H9 (cell line): ENCODE measurements at regions not wholly inside any gene's neighbourhood (a gene's known extent, or its start where the extent isn't known, plus 50 kb on each side); places are given as distances from the start of the nearest gene placed in this dataset.

Experiments used
- DNase-seq: peaks from one replicate; pipeline ENCODE4 v3.0.0-alpha.2; 2017
- H2AFZ ChIP-seq: one replicate; pipeline ENCODE4 v1.6.1; 2013; ENCODE audit warnings: mild to moderate bottlenecking, low read length, control low read depth, moderate library complexity
- H2AK5ac ChIP-seq: 2 replicates; pipeline ENCODE4 v1.6.1; 2013; ENCODE audit warnings: low read length, control low read depth, mixed read lengths; ENCODE audit not compliant: insufficient read length
- H2BK120ac ChIP-seq: one replicate; pipeline ENCODE4 v1.6.1; 2013; ENCODE audit warnings: low read depth, mild to moderate bottlenecking, low read length, control low read depth, inconsistent platforms; ENCODE audit not compliant: poor library complexity, severe bottlenecking
- H2BK12ac ChIP-seq: 2 replicates; pipeline ENCODE4 v1.6.1; 2013; ENCODE audit warnings: low read length, control low read depth, mixed read lengths, low read depth; ENCODE audit not compliant: insufficient read length
- H2BK15ac ChIP-seq: 2 replicates; pipeline ENCODE4 v1.6.1; 2013; ENCODE audit warnings: low read depth, low read length, control low read depth
- H2BK20ac ChIP-seq: one replicate; pipeline ENCODE4 v1.6.1; 2013; ENCODE audit warnings: low read depth, mild to moderate bottlenecking, low read length, control low read depth, inconsistent platforms; ENCODE audit not compliant: poor library complexity, severe bottlenecking
- H2BK5ac ChIP-seq: 2 replicates; pipeline ENCODE4 v1.6.1; 2013; ENCODE audit warnings: low read length, control low read depth, mixed read lengths; ENCODE audit not compliant: insufficient read length
- H3K14ac ChIP-seq: 2 replicates; pipeline ENCODE4 v1.6.1; 2013; ENCODE audit warnings: low read length, control low read depth; ENCODE audit not compliant: insufficient read depth
- H3K18ac ChIP-seq: 2 replicates; pipeline ENCODE4 v1.6.1; 2013; ENCODE audit warnings: low read depth, mild to moderate bottlenecking, mixed read lengths, low read length, control low read depth; ENCODE audit not compliant: insufficient read length
- H3K23ac ChIP-seq: 2 replicates; pipeline ENCODE4 v1.6.1; 2013; ENCODE audit warnings: low read length, control low read depth, mixed read lengths, low read depth; ENCODE audit not compliant: insufficient read length
- H3K23me2 ChIP-seq: 2 replicates; pipeline ENCODE4 v1.6.1; 2013; ENCODE audit warnings: low read depth, mild to moderate bottlenecking, mixed read lengths, low read length, control low read depth; ENCODE audit not compliant: insufficient read length, poor library complexity, severe bottlenecking
- H3K27ac ChIP-seq: 2 replicates; pipeline ENCODE4 v1.5.1; 2013; ENCODE audit warnings: low read length, control low read depth, mixed read lengths, low read depth; ENCODE audit not compliant: insufficient read length
- H3K27me3 ChIP-seq: 2 replicates; pipeline ENCODE4 v1.6.1; 2013; ENCODE audit warnings: low read length, control low read depth, inconsistent platforms; ENCODE audit not compliant: insufficient read depth
- H3K4ac ChIP-seq: 2 replicates; pipeline ENCODE4 v1.6.1; 2013; ENCODE audit warnings: low read depth, mild to moderate bottlenecking, control low read depth, inconsistent platforms, low read length, moderate library complexity
- H3K4me1 ChIP-seq: 2 replicates; pipeline ENCODE4 v1.6.1; 2013; ENCODE audit warnings: low read length, control low read depth, inconsistent platforms; ENCODE audit not compliant: insufficient read depth
- H3K4me2 ChIP-seq: 2 replicates; pipeline ENCODE4 v1.6.1; 2013; ENCODE audit warnings: low read length, control low read depth, mixed read lengths; ENCODE audit not compliant: insufficient read length, insufficient read depth
- H3K56ac ChIP-seq: 2 replicates; pipeline ENCODE4 v1.6.1; 2013; ENCODE audit warnings: low read depth, mild to moderate bottlenecking, mixed read lengths, low read length, control low read depth; ENCODE audit not compliant: insufficient read length
- H3K79me1 ChIP-seq: 2 replicates; pipeline ENCODE4 v1.6.1; 2013; ENCODE audit warnings: low read depth, mild to moderate bottlenecking, moderate library complexity, low read length, control low read depth, inconsistent platforms; ENCODE audit not compliant: insufficient read depth, poor library complexity, severe bottlenecking
- H3K79me2 ChIP-seq: 2 replicates; pipeline ENCODE4 v1.6.1; 2013; ENCODE audit warnings: low read length, control low read depth, inconsistent platforms; ENCODE audit not compliant: insufficient read depth
- H3K9ac ChIP-seq: 2 replicates; pipeline ENCODE4 v1.6.1; 2013; ENCODE audit warnings: low read length, control low read depth, mixed read lengths; ENCODE audit not compliant: insufficient read length; ENCODE audit errors: extremely low read depth
- H3K9me3 ChIP-seq: one replicate; pipeline ENCODE4 v1.6.1; 2013; ENCODE audit warnings: low read depth, low read length, inconsistent platforms; ENCODE audit not compliant: control insufficient read depth
- H3T11ph ChIP-seq: one replicate; pipeline ENCODE4 v1.6.1; 2013; ENCODE audit warnings: mild to moderate bottlenecking, low read length, control low read depth, inconsistent platforms
- H4K20me1 ChIP-seq: one replicate; pipeline ENCODE4 v1.6.1; 2013; ENCODE audit not compliant: control insufficient read depth, insufficient read length, insufficient read depth
- H4K5ac ChIP-seq: 2 replicates; pipeline ENCODE4 v1.6.1; 2013; ENCODE audit warnings: low read depth, mild to moderate bottlenecking, mixed read lengths, low read length, control low read depth; ENCODE audit not compliant: insufficient read length
- H4K8ac ChIP-seq: replicated peaks from 2 replicates; pipeline ENCODE4 v1.6.1; 2013; ENCODE audit warnings: low read length, control low read depth, mixed read lengths, low read depth; ENCODE audit not compliant: insufficient read length
- H4K91ac ChIP-seq: 2 replicates; pipeline ENCODE4 v1.6.1; 2013; ENCODE audit warnings: low read depth, mild to moderate bottlenecking, moderate library complexity, mixed read lengths, low read length, control low read depth; ENCODE audit not compliant: insufficient read length
- H3K27ac Mint-ChIP-seq, 3 experiments: 2 replicates in 2 of 3; 3 replicates in 1 of 3; pipeline ENCODE4 v1.8.0; 2020 to 2021; ENCODE audit warnings: mixed read lengths in 3 of 3, mild to moderate bottlenecking in 1 of 3, moderate library complexity in 1 of 3
- H3K27me3 Mint-ChIP-seq: 2 replicates; pipeline ENCODE4 v1.8.0; 2021; ENCODE audit warnings: low read depth, mild to moderate bottlenecking, moderate library complexity, mixed read lengths
- H3K36me3 Mint-ChIP-seq, 3 experiments: 2 replicates in 2 of 3; 3 replicates in 1 of 3; pipeline ENCODE4 v1.8.0; 2020 to 2021; ENCODE audit warnings: low read depth in 3 of 3, mixed read lengths in 3 of 3; ENCODE audit not compliant: insufficient read depth in 1 of 3
- H3K4me1 Mint-ChIP-seq, 2 experiments: 2 replicates each; pipeline ENCODE4 v1.8.0; 2020; ENCODE audit warnings: mixed read lengths in 2 of 2
- H3K4me3 Mint-ChIP-seq, 2 experiments: 2 replicates in 1 of 2; 3 replicates in 1 of 2; pipeline ENCODE4 v1.8.0; 2020 to 2021; ENCODE audit warnings: mild to moderate bottlenecking in 2 of 2, mixed read lengths in 2 of 2, moderate library complexity in 1 of 2
- H3K9me3 Mint-ChIP-seq, 2 experiments: 2 replicates in 1 of 2; 3 replicates in 1 of 2; pipeline ENCODE4 v1.8.0; 2020; ENCODE audit warnings: mild to moderate bottlenecking in 2 of 2, mixed read lengths in 2 of 2, moderate library complexity in 1 of 2
- CTCF ChIP-seq: fragments of 200-600 bp; sonication (generic); conservative IDR thresholded peaks from 3 replicates; pipeline ENCODE4 v1.8.0; 2021; ENCODE audit warnings: antibody characterized with exemption, mild to moderate bottlenecking
- WGBS: extraction: QIAGEN DNeasy Blood & Tissue Kit; methylation state at CpG from one replicate; pipeline ENCODE4 v1.1.7; 2013; ENCODE audit warnings: missing lambda C conversion rate, low lambda C conversion rate, mixed read lengths; ENCODE audit not compliant: insufficient read length; ENCODE audit errors: extremely low coverage; 5-methylcytosine and 5-hydroxymethylcytosine counted together

GRCh38 chr12:19842116-19842515, 402.8 kb downstream of the AEBP2 start:
- Histone ChIP-seq H3K56ac (no peak overlapping the region), H2BK15ac (no peak overlapping the region), H2BK120ac (no peak overlapping the region), H3K4me1 (no peaks in the 10 kb centered on the region), H3K18ac (no peak overlapping the region), H4K8ac (no peak overlapping the region), H3K14ac (no peak overlapping the region), H4K20me1 (no peaks in the 10 kb centered on the region), H2AFZ (no peak overlapping the region), H2BK20ac (no peak overlapping the region), H4K91ac (no peak overlapping the region), H3K23ac (no peak overlapping the region), H2AK5ac (no peak overlapping the region), H3K4me2 (no peak overlapping the region), H2BK12ac (no peak overlapping the region), H3T11ph (no peak overlapping the region), H3K27me3 (no peaks in the 10 kb centered on the region), H3K79me2 (no peaks in the 10 kb centered on the region), H3K79me1 (no peaks in the 10 kb centered on the region), H3K27ac (no peak overlapping the region), H3K23me2 (no peaks in the 10 kb centered on the region), H3K9ac (no peak overlapping the region), H2BK5ac (no peak overlapping the region), H3K4ac (no peak overlapping the region), H3K9me3 (no peaks in the 10 kb centered on the region), H4K5ac (no peak overlapping the region)
- Mint-ChIP-seq H3K4me3 (no peak overlapping the region), H3K9me3 (peaks cover 0 to 3% of the 10 kb centered on the region in 2 experiments; a peak in 1 of 5 replicates), H3K36me3 (no peaks in the 10 kb centered on the region), H3K4me1 (peaks cover 0 to under 1% of the 10 kb centered on the region in 2 experiments; a peak in 1 of 4 replicates), H3K27me3 (no peaks in the 10 kb centered on the region), H3K27ac (no peak overlapping the region)
- TF ChIP-seq CTCF, result no peak
- no CpG with 5 or more reads among the region's 3 CpGs for WGBS
- DNase-seq, result no peak
